ENCODE measurements at regions not wholly inside any gene's neighbourhood (a gene's known extent, or its start where the extent isn't known, plus 50 kb on each side); places are given as distances from the start of the nearest gene placed in this dataset.

GRCh38 chr18:64271246-64271645 lies 122.4 kb upstream of the LINC00305 start:
- TF ChIP-seq PRDM15 (CRISPR knock-in tag; IDR thresholded peaks at IDR 0.05) = no peak
- no peak for TF ChIP-seq CTCF (IDR thresholded peaks at IDR 0.05)
